Ascending aorta (tissue), 2 donors: ENCODE measurements at regions not wholly inside any gene's neighbourhood (a gene's known extent, or its start where the extent isn't known, plus 50 kb on each side); places are given as distances from the start of the nearest gene placed in this dataset.

Source experiments
- DNase-seq, 2 donors: peaks; one replicate each; pipeline ENCODE4 v3.0.0-alpha.2; 2019; ENCODE audit warnings: low spot score in 2 of 2
- H3K27ac ChIP-seq, 2 donors: fragments of 200-600 bp; sonication (generic); one replicate each; pipeline ENCODE4 v1.5.1; 2016 to 2017; ENCODE audit warnings: mild to moderate bottlenecking in 1 of 2
- H3K27me3 ChIP-seq: fragments of 200-600 bp; sonication (generic); one replicate; pipeline ENCODE4 v1.5.1; 2017
- H3K36me3 ChIP-seq, 2 donors: fragments of 200-600 bp; sonication (generic); one replicate each; pipeline ENCODE4 v1.5.1; 2016
- H3K4me1 ChIP-seq, 2 donors: fragments of 200-600 bp; sonication (generic); one replicate each; pipeline ENCODE4 v1.5.1; 2016 to 2017; ENCODE audit warnings: mild to moderate bottlenecking in 1 of 2
- H3K4me3 ChIP-seq, 2 donors: fragments of 200-600 bp; sonication (generic); one replicate each; pipeline ENCODE4 v1.5.1; 2016 to 2017; ENCODE audit warnings: mild to moderate bottlenecking in 1 of 2
- H3K9me3 ChIP-seq, 2 donors: fragments of 200-600 bp; sonication (generic); one replicate each; pipeline ENCODE4 v1.5.1; 2016
- intact Hi-C: fragments of 100-400 bp; cut with DNase I; formaldehyde crosslinking; loops from one replicate; pipeline ENCODE4 v1.15.1; 2023
- TF ChIP-seq, protein P1 (sequence below), 3 experiments: fragments of 200-600 bp in 2 of 3; fragments of 450-650 bp in 1 of 3; sonication (generic) in 2 of 3; IDR thresholded peaks; one replicate each; pipeline ENCODE4 v1.5.1; 2016 to 2019; ENCODE audit warnings: antibody characterized with exemption in 3 of 3, mild to moderate bottlenecking in 1 of 3, moderate library complexity in 1 of 3

DNA sequence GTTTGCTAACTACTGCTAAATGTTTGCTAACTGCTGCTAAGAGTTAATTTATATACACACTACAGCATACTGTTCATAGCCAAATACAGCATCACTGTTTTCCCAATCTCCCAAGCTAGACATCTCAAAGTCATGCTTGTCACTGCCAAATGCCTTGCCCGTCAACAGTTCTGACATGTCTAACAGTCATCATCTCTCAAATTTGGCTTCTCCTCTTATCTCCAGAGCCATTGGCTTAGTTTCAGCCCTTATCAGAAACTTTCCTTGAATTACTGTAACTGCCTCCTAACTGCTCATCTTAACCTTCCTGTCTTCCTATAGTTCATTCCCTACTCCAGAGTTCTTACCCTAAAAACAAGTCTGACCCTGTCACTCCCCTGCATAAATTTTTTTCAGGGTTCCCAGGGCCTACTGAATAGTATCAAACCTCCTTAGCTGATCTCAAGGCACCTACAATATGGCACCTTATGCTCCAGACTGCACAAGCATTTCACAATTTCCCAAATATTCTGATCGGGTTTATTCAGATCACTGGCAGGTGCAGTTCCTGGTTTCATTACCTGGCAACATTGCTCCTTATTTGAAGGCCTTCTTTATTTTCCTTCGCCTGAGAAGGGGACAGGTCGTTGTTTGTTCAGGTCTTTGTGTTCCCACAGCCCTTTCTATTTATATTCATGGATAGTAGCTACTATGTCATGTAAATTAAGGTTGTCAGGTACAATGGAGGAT, 55.9 kb upstream of the ANKRD55 start:
- TF ChIP-seq, protein P1, sequence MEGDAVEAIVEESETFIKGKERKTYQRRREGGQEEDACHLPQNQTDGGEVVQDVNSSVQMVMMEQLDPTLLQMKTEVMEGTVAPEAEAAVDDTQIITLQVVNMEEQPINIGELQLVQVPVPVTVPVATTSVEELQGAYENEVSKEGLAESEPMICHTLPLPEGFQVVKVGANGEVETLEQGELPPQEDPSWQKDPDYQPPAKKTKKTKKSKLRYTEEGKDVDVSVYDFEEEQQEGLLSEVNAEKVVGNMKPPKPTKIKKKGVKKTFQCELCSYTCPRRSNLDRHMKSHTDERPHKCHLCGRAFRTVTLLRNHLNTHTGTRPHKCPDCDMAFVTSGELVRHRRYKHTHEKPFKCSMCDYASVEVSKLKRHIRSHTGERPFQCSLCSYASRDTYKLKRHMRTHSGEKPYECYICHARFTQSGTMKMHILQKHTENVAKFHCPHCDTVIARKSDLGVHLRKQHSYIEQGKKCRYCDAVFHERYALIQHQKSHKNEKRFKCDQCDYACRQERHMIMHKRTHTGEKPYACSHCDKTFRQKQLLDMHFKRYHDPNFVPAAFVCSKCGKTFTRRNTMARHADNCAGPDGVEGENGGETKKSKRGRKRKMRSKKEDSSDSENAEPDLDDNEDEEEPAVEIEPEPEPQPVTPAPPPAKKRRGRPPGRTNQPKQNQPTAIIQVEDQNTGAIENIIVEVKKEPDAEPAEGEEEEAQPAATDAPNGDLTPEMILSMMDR (IDR thresholded peaks at IDR 0.05): no peak
- intact Hi-C loops: no loop called here
- H3K27me3 ChIP-seq: no peaks in the 10 kb centered on the region
- no peaks in the 10 kb centered on the region for H3K4me1 ChIP-seq
- no peak for DNase-seq
- no peak overlapping the region for H3K27ac ChIP-seq
- no peak overlapping the region for H3K4me3 ChIP-seq
- H3K9me3 ChIP-seq: no peaks in the 10 kb centered on the region
- no peaks in the 10 kb centered on the region for H3K36me3 ChIP-seq

GRCh38 chr5:56286015-56286884, 53.1 kb upstream of the ANKRD55 start:
- Histone ChIP-seq H3K4me1 (no peaks in the 10 kb centered on the region), H3K36me3 (no peaks in the 10 kb centered on the region), H3K27ac (no peak overlapping the region), H3K27me3 (no peaks in the 10 kb centered on the region), H3K4me3 (no peak overlapping the region), H3K9me3 (no peaks in the 10 kb centered on the region)
- TF ChIP-seq, protein P1 (IDR thresholded peaks at IDR 0.05): no peak
- DNase-seq: no peak
- intact Hi-C loops: no loop called here

- TF ChIP-seq, protein P1 (IDR thresholded peaks at IDR 0.05): no peak
- H3K4me3 ChIP-seq: no peak overlapping the region
- no peaks in the 10 kb centered on the region for H3K27me3 ChIP-seq
- no peak overlapping the region for H3K27ac ChIP-seq
- H3K4me1 ChIP-seq: peaks cover 7 to 16% of the 10 kb centered on the region in 2 donors
- no peak for DNase-seq
- H3K36me3 ChIP-seq: no peaks in the 10 kb centered on the region
- H3K9me3 ChIP-seq: no peaks in the 10 kb centered on the region
- intact Hi-C loops: no loop called here
Measured at GRCh38 chr5:56282951-56283350, 49.8 kb upstream of the ANKRD55 start.
